ENCODE measurements at regions not wholly inside any gene's neighbourhood (a gene's known extent, or its start where the extent isn't known, plus 50 kb on each side); places are given as distances from the start of the nearest gene placed in this dataset.

DNA sequence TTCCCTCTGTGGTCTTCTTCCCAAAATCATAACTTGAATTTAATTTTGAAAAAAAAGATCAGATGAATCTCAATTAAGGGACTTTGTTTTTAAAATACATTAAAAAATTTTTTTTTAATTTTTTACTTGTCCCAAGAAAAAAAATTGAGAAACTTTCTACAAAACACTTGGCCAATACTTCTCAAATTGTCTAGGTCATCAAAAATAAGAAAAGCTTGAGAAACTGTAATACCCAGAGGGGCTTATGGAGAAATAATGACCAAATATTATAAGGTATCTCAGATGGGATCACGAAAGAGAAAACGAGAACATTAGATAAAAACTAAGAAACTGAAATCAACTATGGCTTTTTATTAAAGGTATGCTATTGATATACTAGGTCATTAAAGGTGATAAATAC is 835.0 kb downstream of the GATA3 start:
- intact Hi-C loops (cut with DNase I), result no loop called here
- no peaks in the 10 kb centered on the region for H3K9me3 ChIP-seq
- H3K27ac ChIP-seq, result no peak overlapping the region
- no peaks in the 10 kb centered on the region for H3K36me3 ChIP-seq
- ATAC-seq, result no peak
- H3K4me3 ChIP-seq, result no peak overlapping the region
- no peak for DNase-seq
- TF ChIP-seq, protein P1, sequence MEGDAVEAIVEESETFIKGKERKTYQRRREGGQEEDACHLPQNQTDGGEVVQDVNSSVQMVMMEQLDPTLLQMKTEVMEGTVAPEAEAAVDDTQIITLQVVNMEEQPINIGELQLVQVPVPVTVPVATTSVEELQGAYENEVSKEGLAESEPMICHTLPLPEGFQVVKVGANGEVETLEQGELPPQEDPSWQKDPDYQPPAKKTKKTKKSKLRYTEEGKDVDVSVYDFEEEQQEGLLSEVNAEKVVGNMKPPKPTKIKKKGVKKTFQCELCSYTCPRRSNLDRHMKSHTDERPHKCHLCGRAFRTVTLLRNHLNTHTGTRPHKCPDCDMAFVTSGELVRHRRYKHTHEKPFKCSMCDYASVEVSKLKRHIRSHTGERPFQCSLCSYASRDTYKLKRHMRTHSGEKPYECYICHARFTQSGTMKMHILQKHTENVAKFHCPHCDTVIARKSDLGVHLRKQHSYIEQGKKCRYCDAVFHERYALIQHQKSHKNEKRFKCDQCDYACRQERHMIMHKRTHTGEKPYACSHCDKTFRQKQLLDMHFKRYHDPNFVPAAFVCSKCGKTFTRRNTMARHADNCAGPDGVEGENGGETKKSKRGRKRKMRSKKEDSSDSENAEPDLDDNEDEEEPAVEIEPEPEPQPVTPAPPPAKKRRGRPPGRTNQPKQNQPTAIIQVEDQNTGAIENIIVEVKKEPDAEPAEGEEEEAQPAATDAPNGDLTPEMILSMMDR (IDR thresholded peaks at IDR 0.05), result no peak
- H3K4me1 ChIP-seq, result no peaks in the 10 kb centered on the region
- no peaks in the 10 kb centered on the region for H3K27me3 ChIP-seq

DNA sequence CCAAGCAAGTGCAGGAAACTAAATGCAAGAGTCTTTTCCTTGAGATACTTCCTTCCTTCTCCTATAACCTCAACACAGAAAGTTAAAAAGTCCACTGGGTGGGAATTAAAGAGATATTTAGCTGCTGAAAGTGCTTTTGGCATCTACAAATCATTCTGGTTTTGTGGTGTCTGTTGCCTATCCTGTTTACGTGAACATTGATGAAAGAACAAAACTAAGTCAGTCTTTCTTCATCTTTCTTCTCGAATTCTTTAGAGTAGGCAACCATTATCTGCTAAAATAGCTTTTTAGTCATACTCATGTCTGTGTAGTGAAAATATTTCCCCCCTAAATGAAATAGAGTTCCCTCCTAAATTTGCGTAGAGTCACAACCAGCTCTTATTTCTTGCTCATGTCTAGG is 838.6 kb downstream of the GATA3 start:
- Histone ChIP-seq H3K4me3 (no peak overlapping the region), H3K27ac (no peak overlapping the region), H3K27me3 (no peaks in the 10 kb centered on the region), H3K36me3 (no peaks in the 10 kb centered on the region), H3K9me3 (no peaks in the 10 kb centered on the region), H3K4me1 (no peaks in the 10 kb centered on the region)
- ATAC-seq, result no peak
- TF ChIP-seq, protein P1 (IDR thresholded peaks at IDR 0.05), result no peak
- intact Hi-C loops (cut with DNase I), result no loop called here
- DNase-seq, result no peak

DNA sequence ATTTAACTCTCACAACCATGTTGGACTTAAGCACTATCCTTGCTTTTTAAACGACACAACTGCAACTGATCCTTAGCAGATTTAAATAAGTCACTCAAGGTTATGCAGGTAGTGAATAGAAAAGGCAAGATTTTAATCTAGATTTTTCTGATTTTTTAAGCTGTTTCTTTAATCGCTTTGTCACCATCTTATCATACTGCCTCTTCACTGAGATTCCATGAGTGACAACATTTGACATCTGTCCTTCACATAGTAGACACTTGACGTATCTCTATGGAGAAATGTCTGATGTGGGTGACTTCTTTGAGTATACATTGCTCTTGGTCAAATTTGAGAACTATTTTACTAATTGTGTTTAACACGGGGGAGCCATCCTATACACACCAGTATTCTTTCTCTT is 839.7 kb downstream of the GATA3 start:
- TF ChIP-seq, protein P1 (IDR thresholded peaks at IDR 0.05), result no peak
- no peaks in the 10 kb centered on the region for H3K36me3 ChIP-seq
- no peak overlapping the region for H3K4me3 ChIP-seq
- no peak for DNase-seq
- H3K27me3 ChIP-seq, result no peaks in the 10 kb centered on the region
- no peaks in the 10 kb centered on the region for H3K9me3 ChIP-seq
- H3K4me1 ChIP-seq, result no peaks in the 10 kb centered on the region
- no peak overlapping the region for H3K27ac ChIP-seq
- intact Hi-C loops (cut with DNase I), result no loop called here
- no peak for ATAC-seq

DNA sequence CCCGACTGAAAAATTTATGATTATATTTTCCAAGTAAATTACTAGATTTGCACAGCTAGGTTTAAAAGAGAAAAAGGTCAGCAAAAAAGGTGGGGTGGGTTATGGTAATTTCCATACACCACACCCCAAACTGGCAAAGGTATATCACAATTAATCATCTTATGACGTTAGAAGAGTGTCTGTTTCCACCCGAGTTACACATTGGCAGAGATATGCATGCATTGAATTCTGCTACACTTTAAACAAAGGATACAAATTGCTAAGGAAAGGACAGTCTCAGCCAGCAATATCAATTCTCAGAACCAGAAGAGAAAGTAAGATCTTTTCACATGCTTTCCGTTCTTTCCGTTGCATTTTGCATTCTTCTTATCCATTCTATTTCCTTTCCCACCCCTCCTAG is 843.3 kb downstream of the GATA3 start:
- Histone ChIP-seq H3K9me3 (no peaks in the 10 kb centered on the region), H3K36me3 (no peaks in the 10 kb centered on the region), H3K4me3 (no peak overlapping the region), H3K27ac (no peak overlapping the region), H3K4me1 (no peaks in the 10 kb centered on the region), H3K27me3 (no peaks in the 10 kb centered on the region)
- ATAC-seq (no peak), DNase-seq (no peak)
- TF ChIP-seq, protein P1 (IDR thresholded peaks at IDR 0.05), result no peak
- intact Hi-C loops (cut with DNase I), result no loop called here

DNA sequence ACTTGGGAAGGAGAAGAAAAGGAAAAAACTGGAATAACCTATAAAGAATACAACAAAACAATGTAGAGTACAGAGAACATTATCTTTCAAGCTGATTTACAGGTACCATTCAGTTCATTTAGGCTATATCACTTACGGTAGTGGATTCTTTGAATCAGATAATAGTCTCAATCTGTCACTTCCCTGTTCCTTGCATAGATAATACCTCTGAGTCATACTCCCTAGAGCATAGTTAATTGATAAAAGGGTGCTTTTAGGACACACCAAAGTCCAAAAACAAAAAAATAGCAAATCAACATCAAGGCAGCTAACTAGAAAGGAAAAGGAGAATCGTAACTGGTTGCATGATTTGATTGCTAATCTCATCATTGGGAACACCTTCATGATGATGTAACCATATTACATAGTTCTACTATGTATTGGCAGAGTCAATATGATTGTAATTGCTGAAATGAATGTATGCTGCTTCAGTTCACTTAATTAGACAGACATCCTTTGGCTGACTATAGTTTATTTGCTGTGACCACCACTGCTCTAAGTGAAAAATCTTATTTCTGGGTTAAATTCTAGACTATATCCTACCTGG is 844.4 kb downstream of the GATA3 start:
- ATAC-seq, result no peak
- Histone ChIP-seq H3K4me1 (no peaks in the 10 kb centered on the region), H3K4me3 (no peak overlapping the region), H3K27me3 (no peaks in the 10 kb centered on the region), H3K9me3 (no peaks in the 10 kb centered on the region), H3K36me3 (no peaks in the 10 kb centered on the region), H3K27ac (no peak overlapping the region)
- TF ChIP-seq, protein P1 (IDR thresholded peaks at IDR 0.05), result no peak
- intact Hi-C loops (cut with DNase I), result no loop called here
- no peak for DNase-seq
